ENCODE measurements at regions not wholly inside any gene's neighbourhood (a gene's known extent, or its start where the extent isn't known, plus 50 kb on each side); places are given as distances from the start of the nearest gene placed in this dataset.

DNA sequence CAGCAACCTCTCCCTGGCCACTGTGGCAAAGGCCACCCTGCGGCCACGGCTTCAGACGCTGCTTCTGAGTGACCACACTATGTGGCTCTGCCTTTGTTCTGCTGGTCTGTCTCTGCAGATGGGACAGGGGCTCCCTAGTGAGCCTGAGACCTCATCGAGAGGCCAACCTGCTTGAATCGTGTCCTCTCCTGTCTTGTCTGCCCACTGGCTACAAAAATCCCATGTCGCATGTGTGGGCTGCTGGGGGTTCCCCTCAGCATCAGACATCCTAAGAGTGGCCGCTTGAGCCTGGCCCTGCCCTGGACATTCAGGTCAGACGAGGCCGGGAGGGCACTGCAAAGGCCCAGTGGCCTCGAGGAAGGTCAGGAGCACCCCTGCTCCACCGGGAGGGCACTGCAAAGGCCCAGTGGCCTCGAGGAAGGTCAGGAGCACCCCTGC lies 222.9 kb downstream of the DLL1 start:
- Histone ChIP-seq H3K4me1 (no peaks in the 10 kb centered on the region), H3K27me3 (no peaks in the 10 kb centered on the region), H3K36me3 (no peaks in the 10 kb centered on the region), H3K4me3 (no peak overlapping the region), H3K27ac (no peak overlapping the region), H3K9me3 (no peaks in the 10 kb centered on the region)
- intact Hi-C loops (cut with DNase I) = no loop called here
- peak in 1 of 2 donors; percentile 48 for DNase-seq (ENCODE audit: low spot score in 2 of 2)
- TF ChIP-seq, protein P1, sequence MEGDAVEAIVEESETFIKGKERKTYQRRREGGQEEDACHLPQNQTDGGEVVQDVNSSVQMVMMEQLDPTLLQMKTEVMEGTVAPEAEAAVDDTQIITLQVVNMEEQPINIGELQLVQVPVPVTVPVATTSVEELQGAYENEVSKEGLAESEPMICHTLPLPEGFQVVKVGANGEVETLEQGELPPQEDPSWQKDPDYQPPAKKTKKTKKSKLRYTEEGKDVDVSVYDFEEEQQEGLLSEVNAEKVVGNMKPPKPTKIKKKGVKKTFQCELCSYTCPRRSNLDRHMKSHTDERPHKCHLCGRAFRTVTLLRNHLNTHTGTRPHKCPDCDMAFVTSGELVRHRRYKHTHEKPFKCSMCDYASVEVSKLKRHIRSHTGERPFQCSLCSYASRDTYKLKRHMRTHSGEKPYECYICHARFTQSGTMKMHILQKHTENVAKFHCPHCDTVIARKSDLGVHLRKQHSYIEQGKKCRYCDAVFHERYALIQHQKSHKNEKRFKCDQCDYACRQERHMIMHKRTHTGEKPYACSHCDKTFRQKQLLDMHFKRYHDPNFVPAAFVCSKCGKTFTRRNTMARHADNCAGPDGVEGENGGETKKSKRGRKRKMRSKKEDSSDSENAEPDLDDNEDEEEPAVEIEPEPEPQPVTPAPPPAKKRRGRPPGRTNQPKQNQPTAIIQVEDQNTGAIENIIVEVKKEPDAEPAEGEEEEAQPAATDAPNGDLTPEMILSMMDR (IDR thresholded peaks at IDR 0.05) = no peak

DNA sequence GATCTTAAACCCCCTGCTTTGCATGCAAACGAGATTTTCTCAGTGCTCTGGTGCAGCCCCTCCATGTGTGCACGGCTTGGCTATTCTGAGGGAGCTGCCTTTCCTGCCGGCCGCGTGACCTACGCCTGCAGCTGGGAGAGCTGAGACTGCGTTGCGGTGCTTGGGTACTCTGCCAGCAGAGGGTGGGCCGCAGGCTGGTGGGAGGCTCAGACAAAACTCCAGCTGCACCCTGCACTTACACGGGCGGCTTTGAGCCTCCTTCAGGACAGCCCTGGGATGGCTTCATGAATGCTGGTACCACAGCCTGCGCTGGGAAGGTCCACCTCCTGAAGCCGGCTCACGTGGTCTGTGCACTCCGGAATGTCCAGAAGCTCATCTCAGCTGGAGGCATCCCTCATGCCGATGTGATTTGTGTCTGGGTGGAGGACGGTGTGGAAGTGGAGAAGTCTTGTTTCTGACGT lies 223.7 kb downstream of the DLL1 start:
- Histone ChIP-seq H3K9me3 (no peaks in the 10 kb centered on the region), H3K27me3 (no peaks in the 10 kb centered on the region), H3K27ac (no peak overlapping the region), H3K4me1 (no peaks in the 10 kb centered on the region), H3K4me3 (no peak overlapping the region), H3K36me3 (no peaks in the 10 kb centered on the region)
- intact Hi-C loops (cut with DNase I) = no loop called here
- no peak for DNase-seq (ENCODE audit: low spot score in 2 of 2)
- TF ChIP-seq, protein P1 (IDR thresholded peaks at IDR 0.05) = no peak

DNA sequence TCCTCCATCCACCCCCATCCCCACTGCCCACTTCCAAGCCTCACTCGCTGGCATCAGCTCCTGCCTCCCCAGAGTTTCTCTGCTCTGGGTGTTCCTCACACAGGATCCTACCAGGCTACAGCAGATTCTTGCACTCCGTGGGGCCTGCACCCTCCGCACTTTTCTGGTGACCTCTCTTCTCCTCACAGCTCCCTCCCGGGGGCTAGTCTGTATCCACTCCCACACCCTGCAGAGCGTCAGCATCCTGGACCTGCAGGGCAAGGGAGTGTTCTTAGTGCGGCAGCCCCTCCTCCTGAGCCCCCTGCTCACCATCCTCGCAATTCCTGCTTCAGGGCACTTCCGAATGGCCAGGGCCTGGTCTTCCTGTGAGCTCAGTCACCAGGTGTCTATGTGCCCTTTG lies 224.2 kb downstream of the DLL1 start:
- no peaks in the 10 kb centered on the region for H3K9me3 ChIP-seq
- H3K27me3 ChIP-seq = no peaks in the 10 kb centered on the region
- DNase-seq (ENCODE audit: low spot score in 2 of 2) = no peak
- TF ChIP-seq, protein P1 (IDR thresholded peaks at IDR 0.05) = no peak
- intact Hi-C loops (cut with DNase I) = no loop called here
- no peak overlapping the region for H3K4me3 ChIP-seq
- no peak overlapping the region for H3K27ac ChIP-seq
- H3K36me3 ChIP-seq = no peaks in the 10 kb centered on the region
- no peaks in the 10 kb centered on the region for H3K4me1 ChIP-seq

DNA sequence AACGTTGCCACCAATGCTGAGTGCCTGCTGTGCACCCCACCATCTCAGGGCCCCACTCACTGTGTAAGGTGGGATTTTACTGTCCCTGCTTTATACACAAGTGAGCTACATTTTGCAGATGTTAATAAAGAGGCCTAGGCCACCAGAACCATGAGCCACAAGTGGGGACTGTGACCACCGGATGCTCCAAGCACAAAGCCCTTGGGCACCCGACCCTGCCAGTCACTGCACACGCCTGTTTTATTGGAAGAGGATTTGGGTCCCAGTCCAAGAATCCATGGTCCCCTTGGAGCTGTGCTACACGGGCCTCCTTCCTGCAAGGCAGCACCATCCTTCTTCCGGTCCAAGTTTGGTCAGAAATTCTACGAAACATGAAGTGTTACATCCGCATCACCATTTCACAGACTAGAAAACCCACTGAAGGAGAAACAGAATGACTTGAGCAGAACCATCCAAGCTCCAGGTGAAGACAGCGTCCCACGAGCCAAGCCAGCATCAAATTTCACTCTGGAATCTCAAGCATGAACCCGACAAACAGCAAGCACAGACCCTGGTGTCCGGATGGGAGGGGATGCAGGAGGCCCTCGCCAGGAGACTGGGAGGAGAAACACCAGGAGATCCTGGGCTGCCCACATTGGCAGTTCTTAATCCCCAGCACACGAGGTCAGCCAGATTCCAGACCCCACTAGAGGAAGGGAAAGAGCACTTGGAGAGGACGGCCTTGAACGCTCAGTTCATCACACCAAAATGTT lies 226.9 kb downstream of the DLL1 start:
- no peaks in the 10 kb centered on the region for H3K36me3 ChIP-seq
- intact Hi-C loops (cut with DNase I) = no loop called here
- no peaks in the 10 kb centered on the region for H3K9me3 ChIP-seq
- DNase-seq (ENCODE audit: low spot score in 2 of 2) = no peak
- H3K4me1 ChIP-seq = no peaks in the 10 kb centered on the region
- no peak overlapping the region for H3K27ac ChIP-seq
- H3K27me3 ChIP-seq = no peaks in the 10 kb centered on the region
- TF ChIP-seq, protein P1 (IDR thresholded peaks at IDR 0.05) = no peak
- no peak overlapping the region for H3K4me3 ChIP-seq

DNA sequence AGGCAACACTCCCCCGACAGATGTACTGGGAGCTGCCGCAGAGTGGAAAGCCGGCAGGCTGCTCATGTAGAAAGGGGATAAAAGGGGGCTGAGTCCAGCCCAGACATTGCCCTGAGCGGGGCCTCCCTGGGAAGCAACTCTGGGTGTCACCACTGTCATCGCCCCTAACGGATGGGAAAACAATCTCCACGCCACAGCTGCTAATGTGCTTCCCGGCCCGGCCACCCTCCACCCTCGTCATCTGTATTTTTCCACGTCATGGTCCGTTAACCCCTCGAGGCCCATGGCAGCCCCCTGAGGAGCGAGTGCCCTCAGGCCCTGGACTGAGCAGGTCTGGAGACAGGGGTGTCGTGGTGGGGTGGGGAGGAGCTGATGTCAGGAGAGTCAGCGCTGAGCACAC lies 227.4 kb downstream of the DLL1 start:
- no peaks in the 10 kb centered on the region for H3K36me3 ChIP-seq
- H3K27me3 ChIP-seq = no peaks in the 10 kb centered on the region
- no peaks in the 10 kb centered on the region for H3K9me3 ChIP-seq
- no peak overlapping the region for H3K27ac ChIP-seq
- intact Hi-C loops (cut with DNase I) = no loop called here
- TF ChIP-seq, protein P1 (IDR thresholded peaks at IDR 0.05) = no peak
- no peak overlapping the region for H3K4me3 ChIP-seq
- H3K4me1 ChIP-seq = no peaks in the 10 kb centered on the region
- no peak for DNase-seq (ENCODE audit: low spot score in 2 of 2)

DNA sequence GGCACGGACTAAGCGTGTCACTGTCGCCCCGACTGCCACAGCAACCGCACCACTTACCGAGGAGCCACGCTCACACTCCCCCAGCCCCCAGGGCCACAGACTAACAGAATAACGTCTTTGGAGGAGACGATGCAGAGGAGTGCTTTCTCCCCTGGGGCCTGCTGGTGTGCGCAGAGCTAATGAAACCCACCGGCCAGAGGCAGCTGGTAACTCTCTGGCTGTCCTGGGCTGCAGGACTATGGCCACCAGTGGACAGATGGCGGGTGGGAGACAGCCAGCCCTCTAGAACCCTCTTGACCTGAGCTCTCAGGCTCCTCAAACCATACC lies 228.0 kb downstream of the DLL1 start:
- TF ChIP-seq, protein P1 (IDR thresholded peaks at IDR 0.05) = no peak
- no peak overlapping the region for H3K27ac ChIP-seq
- no peaks in the 10 kb centered on the region for H3K9me3 ChIP-seq
- H3K4me3 ChIP-seq = no peak overlapping the region
- H3K36me3 ChIP-seq = no peaks in the 10 kb centered on the region
- no peaks in the 10 kb centered on the region for H3K4me1 ChIP-seq
- H3K27me3 ChIP-seq = no peaks in the 10 kb centered on the region
- no peak for DNase-seq (ENCODE audit: low spot score in 2 of 2)
- intact Hi-C loops (cut with DNase I) = no loop called here
